Ovary (tissue), 7 donors: ENCODE measurements at regions not wholly inside any gene's neighbourhood (a gene's known extent, or its start where the extent isn't known, plus 50 kb on each side); places are given as distances from the start of the nearest gene placed in this dataset.

Experiments
- DNase-seq, 5 donors: peaks; one replicate each; pipeline ENCODE4 v3.0.0-alpha.2; 2019 to 2020
- H3K27ac ChIP-seq, 2 donors: fragments of 200-600 bp; one replicate each; pipeline versions ENCODE4 v1.5.1 to v1.8.0; 2019 to 2022
- H3K27me3 ChIP-seq: fragments of 200-600 bp; one replicate; pipeline ENCODE4 v1.8.0; 2022
- H3K36me3 ChIP-seq: fragments of 200-600 bp; sonication (generic); one replicate; pipeline ENCODE4 v1.5.1; 2019
- H3K4me1 ChIP-seq: one replicate; pipeline ENCODE4 v1.8.1; 2013; ENCODE audit warnings: mild to moderate bottlenecking, moderate library complexity; ENCODE audit not compliant: insufficient read depth
- H3K4me3 ChIP-seq: fragments of 200-600 bp; sonication (generic); one replicate; pipeline ENCODE4 v1.5.1; 2017
- H3K9me3 ChIP-seq, 2 donors: fragments of 200-600 bp in 1 of 2; sonication (generic) in 1 of 2; one replicate each; pipeline versions ENCODE4 v1.5.1 to v1.8.1; 2013 to 2019; ENCODE audit warnings: mild to moderate bottlenecking in 1 of 2, moderate library complexity in 1 of 2
- EP300 ChIP-seq: sonication (generic); formaldehyde crosslinking; IDR thresholded peaks from one replicate; pipeline ENCODE4 v1.6.1; 2017; ENCODE audit warnings: antibody characterized with exemption
- POLR2A ChIP-seq: fragments of 450-650 bp; IDR thresholded peaks from one replicate; pipeline ENCODE4 v1.6.1; 2017; ENCODE audit warnings: antibody characterized with exemption, mild to moderate bottlenecking, moderate library complexity
- WGBS, 3 donors: extraction: QIAGEN DNeasy Blood & Tissue Kit in 1 of 3; methylation state at CpG; one replicate each; pipeline versions ENCODE4 v1.1.5 to v1.1.7; 2013 to 2017; 5-methylcytosine and 5-hydroxymethylcytosine counted together
- intact Hi-C, 4 donors: fragments of 100-400 bp; cut with DNase I; formaldehyde crosslinking; loops; one replicate each; pipeline versions ENCODE4 v1.11.0 to v1.15.1; 2022 to 2023
- TF ChIP-seq, protein P1 (sequence below), 3 donors: fragments of 450-650 bp in 2 of 3; fragments of 200-600 bp in 1 of 3; IDR thresholded peaks; one replicate each; pipeline versions ENCODE4 v1.5.1 to v1.8.0; 2016 to 2022; ENCODE audit warnings: antibody characterized with exemption in 3 of 3, mild to moderate bottlenecking in 1 of 3
- donor health status: DM: no; HTN: no; CAD: no; lungs with moderate emphysema.
- donor health status: DM: no; HTN: no; CAD: no.
- donor health status: Bipolar disorder and iron deficiency.
- donor health status: DM: no; HTN: no; CAD: no.
- donor health status: DM: yes; HTN: yes; CAD: no.

DNA sequence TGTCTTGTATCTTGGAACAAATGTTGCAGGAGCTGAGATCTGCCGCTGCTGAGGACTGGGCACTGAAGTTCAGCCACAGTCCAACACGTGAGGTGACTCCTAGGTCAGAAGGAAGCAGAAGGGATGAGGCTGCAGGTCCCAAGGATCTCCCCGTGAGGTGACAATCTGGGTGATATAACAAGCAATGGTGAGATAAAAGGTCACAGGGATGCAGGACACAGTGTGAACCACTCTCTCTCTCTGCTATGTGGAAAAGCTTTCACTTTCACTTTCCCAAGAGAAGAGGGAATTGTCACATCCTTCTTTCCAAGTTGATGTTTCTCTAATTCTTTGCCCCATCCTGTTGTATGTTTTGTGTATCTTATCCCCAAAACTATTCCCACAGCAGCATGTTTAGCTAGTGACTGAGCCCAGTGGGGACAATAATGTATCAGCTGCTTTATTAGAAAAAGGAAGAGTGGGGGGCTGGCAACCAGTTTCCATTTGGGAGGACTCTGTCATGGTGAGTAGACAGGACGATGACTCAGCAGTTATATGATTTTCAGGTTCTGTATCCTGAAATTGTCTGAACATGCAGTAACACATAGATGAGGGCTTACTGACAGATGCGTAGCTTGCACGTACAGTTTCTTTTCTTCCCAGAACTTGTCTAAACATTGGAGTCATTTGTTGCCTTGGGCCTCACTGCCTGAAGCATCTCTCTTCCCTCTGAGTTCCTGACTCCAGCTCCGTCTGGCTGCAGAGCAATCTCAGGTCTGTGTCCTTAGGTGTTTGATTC, 1415.8 kb upstream of the TENM3 start:
- Histone ChIP-seq H3K4me3 (peak overlapping the region; percentile 19), H3K36me3 (no peaks in the 10 kb centered on the region), H3K4me1 (no peaks in the 10 kb centered on the region), H3K9me3 (no peaks in the 10 kb centered on the region), H3K27ac (peak overlapping the region in 1 of 2 donors; percentile 32), H3K27me3 (no peaks in the 10 kb centered on the region)
- peak in 2 of 5 donors; percentile 11 to 41 for DNase-seq
- TF ChIP-seq POLR2A (no peak), EP300 (no peak)
- TF ChIP-seq, protein P1, sequence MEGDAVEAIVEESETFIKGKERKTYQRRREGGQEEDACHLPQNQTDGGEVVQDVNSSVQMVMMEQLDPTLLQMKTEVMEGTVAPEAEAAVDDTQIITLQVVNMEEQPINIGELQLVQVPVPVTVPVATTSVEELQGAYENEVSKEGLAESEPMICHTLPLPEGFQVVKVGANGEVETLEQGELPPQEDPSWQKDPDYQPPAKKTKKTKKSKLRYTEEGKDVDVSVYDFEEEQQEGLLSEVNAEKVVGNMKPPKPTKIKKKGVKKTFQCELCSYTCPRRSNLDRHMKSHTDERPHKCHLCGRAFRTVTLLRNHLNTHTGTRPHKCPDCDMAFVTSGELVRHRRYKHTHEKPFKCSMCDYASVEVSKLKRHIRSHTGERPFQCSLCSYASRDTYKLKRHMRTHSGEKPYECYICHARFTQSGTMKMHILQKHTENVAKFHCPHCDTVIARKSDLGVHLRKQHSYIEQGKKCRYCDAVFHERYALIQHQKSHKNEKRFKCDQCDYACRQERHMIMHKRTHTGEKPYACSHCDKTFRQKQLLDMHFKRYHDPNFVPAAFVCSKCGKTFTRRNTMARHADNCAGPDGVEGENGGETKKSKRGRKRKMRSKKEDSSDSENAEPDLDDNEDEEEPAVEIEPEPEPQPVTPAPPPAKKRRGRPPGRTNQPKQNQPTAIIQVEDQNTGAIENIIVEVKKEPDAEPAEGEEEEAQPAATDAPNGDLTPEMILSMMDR (IDR thresholded peaks at IDR 0.05): no peak
- WGBS, 3 donors: 35 to 42% (median 41%) methylated on average over 7 of the region's 7 CpGs
- intact Hi-C loops: no loop called here

DNA sequence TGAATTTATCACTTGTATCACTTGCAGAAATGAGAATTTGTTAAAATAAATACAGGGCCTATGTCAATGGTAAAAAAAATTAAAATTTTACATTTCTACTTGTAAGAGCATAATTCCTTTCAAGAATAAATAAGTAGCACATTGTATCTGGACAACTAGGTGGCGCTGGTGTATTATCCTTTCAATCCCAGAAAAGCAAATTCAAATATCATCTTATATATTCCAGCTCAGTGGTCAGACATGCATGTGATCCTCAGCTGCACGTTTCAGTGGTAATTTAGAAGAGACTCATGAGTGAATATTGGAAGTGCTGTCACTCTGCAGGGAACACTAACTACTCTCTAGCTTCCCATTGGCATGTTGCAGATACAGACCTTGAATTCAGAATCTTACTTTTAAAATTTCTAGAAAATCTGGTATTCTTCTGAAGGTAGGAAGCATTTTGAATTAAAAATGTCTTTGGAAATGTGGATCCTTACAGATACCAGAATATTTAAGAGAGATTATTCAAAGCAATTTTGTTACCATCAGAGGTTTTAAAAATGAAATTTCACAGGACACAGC, 1414.7 kb upstream of the TENM3 start:
- intact Hi-C loops: no loop called here
- 1 to 4% (median 2%) methylated on average over 2 of the region's 2 CpGs for WGBS, 3 donors
- H3K36me3 ChIP-seq: no peaks in the 10 kb centered on the region
- H3K27ac ChIP-seq: no peak overlapping the region
- TF ChIP-seq, protein P1 (IDR thresholded peaks at IDR 0.05): peak in 1 of 3 donors; percentile 15
- TF ChIP-seq EP300: no peak
- H3K4me1 ChIP-seq: no peaks in the 10 kb centered on the region
- H3K4me3 ChIP-seq: no peak overlapping the region
- no peaks in the 10 kb centered on the region for H3K27me3 ChIP-seq
- no peaks in the 10 kb centered on the region for H3K9me3 ChIP-seq
- no peak for DNase-seq

DNA sequence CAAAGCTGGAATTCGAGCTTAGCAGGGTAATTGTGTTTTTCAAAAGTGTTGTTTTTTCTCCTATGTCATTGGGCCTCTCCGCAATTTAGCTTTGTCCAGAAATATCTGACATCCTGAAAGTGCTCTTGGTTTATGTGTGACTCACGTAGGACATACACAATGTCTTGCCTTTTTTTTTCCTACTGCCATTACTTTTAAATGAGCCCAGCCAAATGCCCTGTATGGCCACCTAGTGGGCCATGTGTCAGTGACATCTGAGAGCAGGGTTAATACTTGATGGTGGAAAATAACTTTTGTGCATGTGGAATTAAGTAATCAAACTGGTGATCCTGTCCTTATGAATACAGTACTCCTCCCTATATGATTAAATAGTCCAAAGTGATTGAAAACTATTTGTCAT, 1411.1 kb upstream of the TENM3 start:
- Histone ChIP-seq H3K4me1 (no peaks in the 10 kb centered on the region), H3K27me3 (no peaks in the 10 kb centered on the region), H3K27ac (no peak overlapping the region), H3K36me3 (no peaks in the 10 kb centered on the region), H3K4me3 (no peak overlapping the region), H3K9me3 (no peaks in the 10 kb centered on the region)
- intact Hi-C loops: no loop called here
- TF ChIP-seq POLR2A: no peak
- no peak for TF ChIP-seq EP300
- TF ChIP-seq, protein P1 (IDR thresholded peaks at IDR 0.05): no peak
- no peak for DNase-seq
- 54 to 63% (median 60%) methylated on average over 3 of the region's 3 CpGs for WGBS, 3 donors

DNA sequence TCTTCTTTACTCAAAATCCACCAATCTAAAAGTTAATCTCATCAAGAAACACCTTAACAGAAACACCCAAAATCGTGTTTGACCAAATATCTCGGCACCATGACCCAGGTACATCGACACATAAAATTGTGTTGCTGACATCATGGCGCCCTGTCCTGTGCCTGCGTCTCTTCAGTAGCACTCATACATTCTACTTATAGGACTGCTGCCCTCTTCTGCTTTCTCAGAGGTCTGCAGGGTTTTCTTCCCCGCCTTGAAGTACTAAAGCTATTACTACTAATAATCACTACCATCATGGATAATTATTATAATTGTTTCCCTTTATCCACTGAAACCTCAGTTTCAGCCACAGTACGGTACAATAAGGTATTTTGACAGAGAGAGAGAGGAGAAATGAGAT, 1403.1 kb upstream of the TENM3 start:
- WGBS, 3 donors: 72 to 75% (median 75%) methylated on average over 7 of the region's 7 CpGs
- H3K9me3 ChIP-seq: no peaks in the 10 kb centered on the region
- no peaks in the 10 kb centered on the region for H3K4me1 ChIP-seq
- TF ChIP-seq EP300: no peak
- TF ChIP-seq POLR2A: no peak
- TF ChIP-seq, protein P1 (IDR thresholded peaks at IDR 0.05): no peak
- no peak overlapping the region for H3K4me3 ChIP-seq
- intact Hi-C loops: no loop called here
- no peaks in the 10 kb centered on the region for H3K27me3 ChIP-seq
- no peak overlapping the region for H3K27ac ChIP-seq
- no peaks in the 10 kb centered on the region for H3K36me3 ChIP-seq
- DNase-seq: no peak
